IMR-90 (cell line): ENCODE measurements at regions not wholly inside any gene's neighbourhood (a gene's known extent, or its start where the extent isn't known, plus 50 kb on each side); places are given as distances from the start of the nearest gene placed in this dataset.

Source experiments
- BHLHE40 ChIP-seq: fragments of 150-350 bp; IDR thresholded peaks from 2 replicates; pipeline ENCODE4 v1.6.1; 2016; ENCODE audit warnings: mild to moderate bottlenecking, low read depth, low read length
- MAFK ChIP-seq: IDR thresholded peaks from 2 replicates; pipeline ENCODE4 v1.6.1; 2012; ENCODE audit warnings: low read depth, low read length, improper control_type of control experiment
- MAZ ChIP-seq: IDR thresholded peaks from 2 replicates; pipeline ENCODE4 v1.6.1; 2012; ENCODE audit warnings: low read depth, mild to moderate bottlenecking, low read length, improper control_type of control experiment, moderate library complexity, borderline replicate concordance
- RAD21 ChIP-seq: IDR thresholded peaks from 2 replicates; pipeline ENCODE4 v1.6.1; 2012; ENCODE audit warnings: low read length, improper control_type of control experiment
- TF ChIP-seq, protein P1 (sequence below): fragments of 150-350 bp; IDR thresholded peaks from 2 replicates; pipeline ENCODE4 v1.6.1; 2017; ENCODE audit warnings: mild to moderate bottlenecking, antibody characterized with exemption, low read length, low read depth
- TF ChIP-seq, protein P2 (sequence below): conservative IDR thresholded peaks from 2 replicates; pipeline ENCODE4 v1.5.1; 2012; ENCODE audit warnings: mild to moderate bottlenecking, low read depth, low read length, improper control_type of control experiment

DNA sequence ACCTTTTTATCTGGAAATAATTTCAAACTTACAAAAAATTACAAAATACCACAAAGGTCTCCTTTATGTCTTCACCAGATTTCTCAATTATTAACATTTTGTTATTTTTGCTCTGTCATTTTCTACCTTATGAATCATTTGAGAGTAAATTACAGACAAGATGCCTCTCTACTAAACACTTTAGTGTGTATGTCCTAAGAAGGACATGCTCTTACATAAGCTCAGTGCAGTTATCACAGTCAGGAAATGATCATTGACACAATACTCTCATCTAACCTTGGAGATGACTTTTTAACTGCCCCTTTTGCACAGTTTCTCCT is 378.9 kb upstream of the RUNX1 start:
- TF ChIP-seq, protein P1, sequence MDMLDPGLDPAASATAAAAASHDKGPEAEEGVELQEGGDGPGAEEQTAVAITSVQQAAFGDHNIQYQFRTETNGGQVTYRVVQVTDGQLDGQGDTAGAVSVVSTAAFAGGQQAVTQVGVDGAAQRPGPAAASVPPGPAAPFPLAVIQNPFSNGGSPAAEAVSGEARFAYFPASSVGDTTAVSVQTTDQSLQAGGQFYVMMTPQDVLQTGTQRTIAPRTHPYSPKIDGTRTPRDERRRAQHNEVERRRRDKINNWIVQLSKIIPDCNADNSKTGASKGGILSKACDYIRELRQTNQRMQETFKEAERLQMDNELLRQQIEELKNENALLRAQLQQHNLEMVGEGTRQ, result no peak
- TF ChIP-seq, protein P2, sequence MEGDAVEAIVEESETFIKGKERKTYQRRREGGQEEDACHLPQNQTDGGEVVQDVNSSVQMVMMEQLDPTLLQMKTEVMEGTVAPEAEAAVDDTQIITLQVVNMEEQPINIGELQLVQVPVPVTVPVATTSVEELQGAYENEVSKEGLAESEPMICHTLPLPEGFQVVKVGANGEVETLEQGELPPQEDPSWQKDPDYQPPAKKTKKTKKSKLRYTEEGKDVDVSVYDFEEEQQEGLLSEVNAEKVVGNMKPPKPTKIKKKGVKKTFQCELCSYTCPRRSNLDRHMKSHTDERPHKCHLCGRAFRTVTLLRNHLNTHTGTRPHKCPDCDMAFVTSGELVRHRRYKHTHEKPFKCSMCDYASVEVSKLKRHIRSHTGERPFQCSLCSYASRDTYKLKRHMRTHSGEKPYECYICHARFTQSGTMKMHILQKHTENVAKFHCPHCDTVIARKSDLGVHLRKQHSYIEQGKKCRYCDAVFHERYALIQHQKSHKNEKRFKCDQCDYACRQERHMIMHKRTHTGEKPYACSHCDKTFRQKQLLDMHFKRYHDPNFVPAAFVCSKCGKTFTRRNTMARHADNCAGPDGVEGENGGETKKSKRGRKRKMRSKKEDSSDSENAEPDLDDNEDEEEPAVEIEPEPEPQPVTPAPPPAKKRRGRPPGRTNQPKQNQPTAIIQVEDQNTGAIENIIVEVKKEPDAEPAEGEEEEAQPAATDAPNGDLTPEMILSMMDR, result no peak
- TF ChIP-seq MAFK, result no peak
- no peak for TF ChIP-seq MAZ
- no peak for TF ChIP-seq RAD21
- TF ChIP-seq BHLHE40, result no peak
